ENCODE measurements at regions not wholly inside any gene's neighbourhood (a gene's known extent, or its start where the extent isn't known, plus 50 kb on each side); places are given as distances from the start of the nearest gene placed in this dataset.

DNA sequence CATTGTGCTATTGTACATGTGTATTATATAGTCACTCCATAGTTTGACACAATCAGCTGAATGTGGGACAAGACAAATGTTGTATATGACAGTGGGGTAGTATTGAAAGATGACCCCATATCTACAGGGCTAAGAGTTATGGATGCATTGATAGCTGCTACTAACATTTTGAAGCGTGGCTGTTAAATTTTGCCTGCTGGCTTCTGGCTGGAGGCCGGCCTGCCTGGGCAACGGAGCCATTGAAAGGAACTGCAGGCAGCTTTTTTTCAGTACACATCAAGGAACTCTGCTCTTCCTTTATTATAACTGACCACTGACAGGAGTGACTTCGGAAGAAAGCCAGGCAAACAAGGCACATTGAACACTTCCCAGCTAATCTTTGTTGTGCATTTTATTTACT lies 76.1 kb upstream of the TMEM33 start:
- DNase-seq = no peak

- no peak for DNase-seq
Observed at GRCh38 chr4:41857226-41857641, 78.0 kb upstream of the TMEM33 start.

DNA sequence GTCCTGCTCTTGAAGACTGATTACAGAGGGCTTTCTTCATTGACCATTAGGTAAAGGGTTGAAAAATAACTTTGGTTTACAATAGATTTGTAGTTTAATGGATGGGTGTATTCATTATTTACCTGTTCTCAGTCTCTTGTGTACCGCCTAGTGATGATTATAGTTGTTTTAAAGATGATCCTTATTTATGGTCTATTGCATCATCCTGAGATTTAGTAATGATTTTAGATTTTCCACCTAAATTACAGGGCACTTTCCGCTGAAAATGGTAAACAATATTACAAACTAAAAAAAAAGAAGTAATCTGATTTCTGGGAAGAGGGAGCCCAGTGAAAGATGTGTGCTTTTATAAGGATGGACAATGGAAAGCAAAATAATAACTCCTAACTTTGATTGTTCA lies 78.4 kb upstream of the TMEM33 start:
- no peak for DNase-seq

- no peak for DNase-seq
Observed at GRCh38 chr4:41853973-41854372, 81.3 kb upstream of the TMEM33 start.

GRCh38 chr4:41852229-41852628 lies 83.0 kb upstream of the TMEM33 start:
- no peak for DNase-seq

- DNase-seq = no peak
Observed at GRCh38 chr4:41851621-41852020, 83.6 kb upstream of the TMEM33 start.

DNA sequence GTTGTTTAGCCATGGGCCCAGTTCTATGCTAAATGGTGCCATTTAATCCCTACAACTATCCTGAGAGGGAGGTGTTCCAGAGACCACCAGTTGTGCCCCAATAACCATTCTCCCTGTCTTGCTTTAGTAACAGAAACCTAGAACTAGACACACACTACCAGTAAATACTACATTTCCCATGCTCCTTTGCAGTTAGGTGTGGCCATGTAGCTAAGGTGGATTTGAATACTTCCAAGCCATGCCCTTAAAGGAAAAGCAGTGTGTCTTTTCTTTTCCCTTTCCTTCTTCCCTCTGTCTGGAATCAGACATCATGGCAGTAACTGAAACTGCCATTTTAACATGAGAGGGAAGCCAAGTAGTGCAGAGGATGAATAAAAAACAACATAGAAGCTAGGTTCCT lies 90.9 kb upstream of the TMEM33 start:
- no peak for DNase-seq

GRCh38 chr4:41839916-41840854 lies 91.7 kb upstream of the PHOX2B start:
- no peak for DNase-seq

GRCh38 chr4:41838590-41838989 lies 90.1 kb upstream of the PHOX2B start:
- DNase-seq = no peak

DNA sequence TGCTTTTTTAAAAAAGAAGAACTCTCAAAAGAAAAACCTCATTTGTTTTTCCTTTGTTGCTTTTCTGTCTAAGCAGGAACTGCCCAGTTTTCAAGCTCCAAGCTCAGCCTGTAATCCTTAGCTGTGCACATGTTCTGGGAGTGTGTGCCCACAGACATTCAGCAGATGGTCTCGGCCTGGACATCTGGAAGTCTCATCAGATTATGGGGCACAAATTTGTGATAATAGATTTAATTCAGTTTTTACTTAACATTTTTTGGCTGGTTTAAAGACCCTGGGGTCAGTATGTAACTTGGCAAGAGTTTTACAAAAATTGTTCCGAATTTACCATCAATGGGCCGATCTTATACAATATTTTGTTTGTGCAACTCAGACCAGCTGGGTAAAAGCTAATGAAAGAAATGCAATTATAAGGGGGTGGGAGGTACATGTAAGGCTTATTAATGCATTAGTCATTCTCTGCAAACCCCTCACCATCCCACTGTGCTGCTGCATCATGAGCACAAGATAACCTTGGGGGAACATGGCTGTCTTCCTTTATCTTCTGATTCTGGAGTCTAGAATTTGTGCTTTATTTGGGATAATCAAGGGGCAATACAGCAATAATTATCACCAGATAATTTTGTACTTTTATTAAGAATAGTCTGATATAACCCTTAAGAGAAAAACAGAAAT lies 86.9 kb upstream of the PHOX2B start:
- no peak for DNase-seq

DNA sequence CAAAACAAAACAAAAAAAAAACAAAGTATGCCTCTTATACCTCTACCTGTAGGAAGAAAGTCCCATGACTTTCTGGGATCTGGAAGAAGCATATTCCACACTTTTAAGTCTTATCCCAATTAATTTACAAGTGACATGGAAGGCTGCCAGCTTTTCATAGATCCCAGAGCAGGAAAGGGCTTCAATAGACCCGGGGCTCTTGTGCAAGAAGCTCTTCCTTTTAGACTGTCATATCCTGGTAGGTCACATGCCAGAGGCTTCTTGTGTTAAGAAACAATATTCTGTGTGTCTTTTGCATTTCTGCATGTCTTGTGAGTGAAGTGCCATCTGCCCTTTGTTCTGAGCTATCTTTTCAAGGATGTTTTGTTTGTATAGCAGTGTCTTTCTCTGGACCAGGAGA lies 84.4 kb upstream of the PHOX2B start:
- no peak for DNase-seq

GRCh38 chr4:41822325-41822724 lies 73.8 kb upstream of the PHOX2B start:
- no peak for DNase-seq

- no peak for DNase-seq
Observed at GRCh38 chr4:41820473-41820872, 71.9 kb upstream of the PHOX2B start.

- DNase-seq = no peak
Observed at GRCh38 chr4:41819621-41820020, 71.1 kb upstream of the PHOX2B start.

GRCh38 chr4:41815473-41815872 lies 66.9 kb upstream of the PHOX2B start:
- DNase-seq = no peak

GRCh38 chr4:41814565-41814964 lies 66.0 kb upstream of the PHOX2B start:
- DNase-seq = no peak

DNA sequence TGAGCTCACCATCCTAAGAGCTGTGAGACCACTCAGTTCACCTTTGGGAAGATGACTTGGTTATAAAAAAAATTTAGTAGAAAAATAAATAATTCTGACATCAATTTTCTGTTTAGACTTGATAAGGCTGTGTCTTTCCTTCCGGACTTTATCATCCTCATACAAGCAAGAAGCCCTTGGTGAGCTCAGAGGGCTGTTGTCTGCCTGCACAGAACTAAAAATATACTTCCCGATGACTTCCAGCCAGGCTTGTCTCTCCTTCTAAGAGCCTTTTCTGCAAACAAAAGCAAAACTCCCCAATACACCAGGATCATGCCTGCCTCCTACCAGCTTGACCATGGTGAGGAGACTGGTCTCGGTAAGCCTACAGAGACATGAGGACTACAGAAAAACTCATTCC lies 58.3 kb upstream of the PHOX2B start:
- DNase-seq = no peak

DNA sequence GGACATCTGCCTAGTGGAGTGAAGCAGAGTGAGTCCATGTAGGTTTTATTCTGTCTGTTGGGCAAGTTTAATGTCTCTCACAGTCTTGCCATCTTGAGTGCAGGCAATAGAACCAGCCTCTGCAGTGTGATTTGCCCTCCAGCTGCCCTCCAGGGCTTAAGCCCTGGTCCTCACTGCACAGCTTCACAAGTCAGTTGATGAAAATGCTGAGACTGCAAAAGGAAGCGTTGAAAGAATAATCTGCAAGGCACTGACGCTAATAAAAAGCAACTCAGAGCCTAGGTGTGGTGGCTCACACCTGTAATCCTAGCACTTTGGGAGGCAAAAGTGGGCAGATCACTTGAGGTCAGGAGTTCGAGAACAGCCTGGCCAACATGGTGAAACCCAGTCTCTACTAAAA lies 54.1 kb upstream of the PHOX2B start:
- no peak for DNase-seq

- DNase-seq = no peak
Observed at GRCh38 chr4:41799126-41799525, 50.6 kb upstream of the PHOX2B start.
